IMR-90 (cell line): ENCODE measurements at regions not wholly inside any gene's neighbourhood (a gene's known extent, or its start where the extent isn't known, plus 50 kb on each side); places are given as distances from the start of the nearest gene placed in this dataset.

Experiments used
- ATAC-seq: fragments of 200-7000 bp; cut with Tn5 transposase; 2 replicates; pipeline ENCODE4 v1.9.1; 2020; ENCODE audit warnings: low read depth, mild to moderate bottlenecking, moderate library complexity
- BruUV-seq: library from RNA; stranded (reverse); fragments of 400-500 nt; replicated peaks from 2 replicates; lab custom pipeline; 2021; lab: Mats Ljungman, UMichigan
- CTCF ChIA-PET: fragments of 300-600 bp; formaldehyde crosslinking; extraction: SDS; loops from one replicate; lab custom pipeline; 2021; ENCODE audit warnings: antibody characterized with exemption; lab: Yijun Ruan, JAX
- POLR2A ChIA-PET: fragments of 300-600 bp; sonication (Branson Sonifier 250); formaldehyde crosslinking; loops from one replicate; lab custom pipeline; 2022; ENCODE audit warnings: antibody characterized with exemption; ENCODE audit not compliant: unreplicated experiment; lab: Charles Lee
- DNase-seq: peaks from one replicate; pipeline ENCODE4 v3.0.0; 2013
- H2AFZ ChIP-seq: replicated peaks from 2 replicates; pipeline ENCODE3; 2013; ENCODE audit warnings: low read length, mild to moderate bottlenecking; ENCODE audit not compliant: poor library complexity
- H2AK5ac ChIP-seq: 2 replicates; pipeline ENCODE4 v1.6.1; 2013; ENCODE audit warnings: low read depth, low read length, inconsistent platforms
- H2AK9ac ChIP-seq: replicated peaks from 2 replicates; pipeline ENCODE3; 2013; ENCODE audit warnings: mild to moderate bottlenecking, low read depth, low read length, moderate library complexity; ENCODE audit not compliant: poor library complexity
- H2BK120ac ChIP-seq: 2 replicates; pipeline ENCODE4 v1.6.1; 2013; ENCODE audit warnings: low read depth, low read length, inconsistent platforms
- H2BK15ac ChIP-seq: 3 replicates; pipeline ENCODE4 v1.6.1; 2013; ENCODE audit warnings: low read depth, low read length, inconsistent platforms
- H2BK20ac ChIP-seq: 2 replicates; pipeline ENCODE4 v1.6.1; 2013; ENCODE audit warnings: low read depth, mild to moderate bottlenecking, inconsistent platforms, low read length, moderate library complexity
- H2BK5ac ChIP-seq: 2 replicates; pipeline ENCODE4 v1.6.1; 2013; ENCODE audit warnings: mild to moderate bottlenecking, low read depth, low read length, inconsistent platforms; ENCODE audit not compliant: poor library complexity, severe bottlenecking
- H3K14ac ChIP-seq: replicated peaks from 2 replicates; pipeline ENCODE4 v1.6.1; 2013; ENCODE audit warnings: low read depth, low read length, inconsistent platforms
- H3K18ac ChIP-seq: 2 replicates; pipeline ENCODE4 v1.6.1; 2013; ENCODE audit warnings: low read depth, low read length, control low read depth
- H3K23ac ChIP-seq: 2 replicates; pipeline ENCODE4 v1.6.1; 2013; ENCODE audit warnings: low read depth, low read length, inconsistent platforms
- H3K27ac ChIP-seq: 2 replicates; pipeline ENCODE4 v1.5.1; 2013; ENCODE audit warnings: mild to moderate bottlenecking, control low read depth, low read length; ENCODE audit not compliant: insufficient read depth
- H3K27me3 ChIP-seq: 2 replicates; pipeline ENCODE4 v1.6.1; 2013; ENCODE audit warnings: low read length; ENCODE audit not compliant: control insufficient read depth, insufficient read depth
- H3K36me3 ChIP-seq: 2 replicates; pipeline ENCODE4 v1.6.1; 2013; ENCODE audit warnings: low read length, mixed read lengths; ENCODE audit not compliant: control insufficient read depth, insufficient read depth
- H3K4ac ChIP-seq: 2 replicates; pipeline ENCODE4 v1.6.1; 2013; ENCODE audit warnings: low read depth, low read length, inconsistent platforms
- H3K4me1 ChIP-seq: 2 replicates; pipeline ENCODE4 v1.6.1; 2013; ENCODE audit warnings: low read length, mixed read lengths; ENCODE audit not compliant: control insufficient read depth, insufficient read depth
- H3K4me2 ChIP-seq: 2 replicates; pipeline ENCODE4 v1.6.1; 2013; ENCODE audit warnings: low read depth, mild to moderate bottlenecking, control low read depth, low read length, moderate library complexity
- H3K4me3 ChIP-seq: 2 replicates; pipeline ENCODE4 v1.5.1; 2013; ENCODE audit warnings: low read depth, mild to moderate bottlenecking, control low read depth, low read length, moderate library complexity; ENCODE audit not compliant: insufficient read depth
- H3K56ac ChIP-seq: 2 replicates; pipeline ENCODE4 v1.6.1; 2013; ENCODE audit warnings: low read length, inconsistent platforms; ENCODE audit not compliant: insufficient read depth; ENCODE audit errors: extremely low read depth
- H3K79me1 ChIP-seq, 2 experiments: 2 replicates each; pipeline ENCODE4 v1.6.1; 2013; ENCODE audit warnings: low read length in 2 of 2, inconsistent platforms in 1 of 2, low read depth in 1 of 2
- H3K9ac ChIP-seq: 2 replicates; pipeline ENCODE4 v1.6.1; 2013; ENCODE audit warnings: low read depth, low read length, control low read depth
- H3K9me1 ChIP-seq: 2 replicates; pipeline ENCODE4 v1.6.1; 2013; ENCODE audit warnings: low read length, inconsistent platforms; ENCODE audit not compliant: insufficient read depth
- H3K9me3 ChIP-seq: 2 replicates; pipeline ENCODE4 v1.6.1; 2013; ENCODE audit warnings: low read length; ENCODE audit not compliant: control insufficient read depth, insufficient read depth
- H4K20me1 ChIP-seq: 2 replicates; pipeline ENCODE4 v1.6.1; 2013; ENCODE audit warnings: low read length, inconsistent platforms; ENCODE audit not compliant: insufficient read depth
- H4K5ac ChIP-seq: 2 replicates; pipeline ENCODE4 v1.6.1; 2013; ENCODE audit warnings: mild to moderate bottlenecking, low read depth, low read length, control low read depth
- H4K8ac ChIP-seq, 2 experiments: 2 replicates each; pipeline ENCODE4 v1.6.1; 2013; ENCODE audit warnings: low read depth in 2 of 2, low read length in 2 of 2, control low read depth in 1 of 2, inconsistent platforms in 1 of 2
- H4K91ac ChIP-seq: 2 replicates; pipeline ENCODE4 v1.6.1; 2013; ENCODE audit warnings: low read depth, low read length, inconsistent platforms; ENCODE audit not compliant: insufficient read depth
- MAFK ChIP-seq: IDR thresholded peaks from 2 replicates; pipeline ENCODE4 v1.6.1; 2012; ENCODE audit warnings: low read depth, low read length, improper control_type of control experiment
- WGBS, 2 experiments: methylation state at CpG; one replicate each; pipeline versions ENCODE4 v1.1.5 to v1.1.7; 2013; ENCODE audit warnings: missing lambda C conversion rate in 2 of 2; ENCODE audit not compliant: insufficient read length in 1 of 2; ENCODE audit errors: extremely low coverage in 2 of 2; 5-methylcytosine and 5-hydroxymethylcytosine counted together
- dilution Hi-C: fragments of 300-500 bp; cut with HindIII; formaldehyde crosslinking; loops from one replicate; pipeline ENCODE4 v1.14.3; 2018; ENCODE audit warnings: low sequenced_read_pairs; ENCODE audit not compliant: unreplicated experiment
- in situ Hi-C: fragments of 300-500 bp; cut with MboI; formaldehyde crosslinking; loops from 3 replicates; pipeline ENCODE4 v1.14.3; 2019; ENCODE audit warnings: low sequenced_read_pairs, inconsistent platforms, mixed read lengths
- intact Hi-C: fragments of 100-400 bp; cut with micrococcal nuclease; formaldehyde crosslinking; loops from 2 replicates; pipeline ENCODE4 v1.10.0; 2022
- TF ChIP-seq, protein P1 (sequence below): conservative IDR thresholded peaks from 2 replicates; pipeline ENCODE4 v1.5.1; 2012; ENCODE audit warnings: mild to moderate bottlenecking, low read depth, low read length, improper control_type of control experiment

DNA sequence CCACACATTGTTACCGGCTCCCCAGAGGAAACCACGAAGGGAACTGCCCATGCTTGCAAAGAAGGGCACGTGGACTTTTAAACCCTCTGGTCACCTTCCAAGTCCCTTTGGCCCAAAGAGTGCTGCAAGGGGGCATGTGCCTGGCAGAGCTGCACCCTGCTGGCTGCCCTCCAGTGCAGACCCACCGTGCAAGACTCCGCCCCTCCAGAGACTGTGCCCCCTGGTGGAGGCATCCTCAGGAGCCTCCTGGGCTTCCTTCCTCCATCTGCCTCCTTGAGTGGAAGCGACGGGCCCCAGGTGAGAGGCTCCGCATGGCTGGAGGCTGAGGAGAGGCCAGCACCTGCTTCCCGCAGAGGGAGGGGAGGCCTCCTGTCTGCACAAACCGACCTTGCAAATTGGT lies 100.6 kb downstream of the CRYAA start:
- Histone ChIP-seq H2AFZ (no peak overlapping the region), H3K9me1 (no peaks in the 10 kb centered on the region; the same call in 1 of the 2 replicates), H3K9ac (no peak overlapping the region), H2BK5ac (no peak overlapping the region), H2BK20ac (no peak overlapping the region), H4K20me1 (no peaks in the 10 kb centered on the region), H3K4ac (no peak overlapping the region), H3K18ac (no peak overlapping the region), H2BK120ac (no peak overlapping the region), H4K91ac (no peak overlapping the region), H3K9me3 (no peaks in the 10 kb centered on the region), H3K4me1 (no peaks in the 10 kb centered on the region), H3K4me3 (no peak overlapping the region), H2AK9ac (no peak overlapping the region), H3K27ac (no peak overlapping the region), H4K8ac (no peak overlapping the region), H4K5ac (no peak overlapping the region), H3K56ac (no peak overlapping the region), H2AK5ac (no peak overlapping the region), H3K36me3 (no peaks in the 10 kb centered on the region), H3K27me3 (peaks cover 52% of the 10 kb centered on the region), H3K14ac (no peak overlapping the region), H3K23ac (no peak overlapping the region), H3K4me2 (no peak overlapping the region), H2BK15ac (no peak overlapping the region), H3K79me1 (no peaks in the 10 kb centered on the region)
- intact Hi-C loops (no loop called here), dilution Hi-C loops (no loop called here), in situ Hi-C loops (no loop called here)
- TF ChIP-seq MAFK: no peak
- TF ChIP-seq, protein P1, sequence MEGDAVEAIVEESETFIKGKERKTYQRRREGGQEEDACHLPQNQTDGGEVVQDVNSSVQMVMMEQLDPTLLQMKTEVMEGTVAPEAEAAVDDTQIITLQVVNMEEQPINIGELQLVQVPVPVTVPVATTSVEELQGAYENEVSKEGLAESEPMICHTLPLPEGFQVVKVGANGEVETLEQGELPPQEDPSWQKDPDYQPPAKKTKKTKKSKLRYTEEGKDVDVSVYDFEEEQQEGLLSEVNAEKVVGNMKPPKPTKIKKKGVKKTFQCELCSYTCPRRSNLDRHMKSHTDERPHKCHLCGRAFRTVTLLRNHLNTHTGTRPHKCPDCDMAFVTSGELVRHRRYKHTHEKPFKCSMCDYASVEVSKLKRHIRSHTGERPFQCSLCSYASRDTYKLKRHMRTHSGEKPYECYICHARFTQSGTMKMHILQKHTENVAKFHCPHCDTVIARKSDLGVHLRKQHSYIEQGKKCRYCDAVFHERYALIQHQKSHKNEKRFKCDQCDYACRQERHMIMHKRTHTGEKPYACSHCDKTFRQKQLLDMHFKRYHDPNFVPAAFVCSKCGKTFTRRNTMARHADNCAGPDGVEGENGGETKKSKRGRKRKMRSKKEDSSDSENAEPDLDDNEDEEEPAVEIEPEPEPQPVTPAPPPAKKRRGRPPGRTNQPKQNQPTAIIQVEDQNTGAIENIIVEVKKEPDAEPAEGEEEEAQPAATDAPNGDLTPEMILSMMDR: 0 out of 2 replicates have a peak, but pooled peaks have one; percentile 7
- ChIA-PET CTCF (no interaction called here), POLR2A (no interaction called here)
- WGBS, 2 experiments: no CpG with 5 or more reads among the region's 10 CpGs
- ATAC-seq (no peak), DNase-seq (no peak)
- BruUV-seq: no TSS peak
